HG03175 (cell line): ENCODE measurements at regions not wholly inside any gene's neighbourhood (a gene's known extent, or its start where the extent isn't known, plus 50 kb on each side); places are given as distances from the start of the nearest gene placed in this dataset.
"Not testable (repeated sequence)": the region's sequence is repeated elsewhere in the genome, so short reads cannot be mapped to it uniquely, and the experiment has no call there.

Experiments used
- ATAC-seq: cut with Tn5 transposase; IDR thresholded peaks from one replicate; pipeline ENCODE4 v1.9.1; 2021; ENCODE audit warnings: mild to moderate bottlenecking, moderate library complexity; ENCODE audit not compliant: unreplicated experiment

DNA sequence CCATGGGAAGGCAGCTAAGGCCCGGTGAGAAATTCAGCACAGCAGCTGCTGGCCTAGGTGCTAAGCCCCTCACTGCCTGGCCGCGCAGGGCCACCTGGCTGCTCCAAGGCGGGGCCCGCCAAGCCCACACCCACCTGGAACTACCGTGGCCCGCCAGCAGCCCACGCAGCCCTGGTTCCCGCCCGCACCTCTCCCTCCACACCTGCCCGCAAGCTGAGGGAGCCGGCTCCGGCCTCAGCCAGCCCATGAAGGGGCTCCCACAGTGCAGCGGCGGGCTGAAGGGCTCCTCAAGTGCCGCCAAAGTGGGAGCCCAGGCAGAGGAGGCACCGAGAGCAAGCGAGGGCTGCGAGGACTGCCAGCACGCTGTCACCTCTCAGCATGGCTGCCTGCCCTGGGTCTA lies 146.9 kb upstream of the APOOL start:
- ATAC-seq, result not testable (repeated sequence)

DNA sequence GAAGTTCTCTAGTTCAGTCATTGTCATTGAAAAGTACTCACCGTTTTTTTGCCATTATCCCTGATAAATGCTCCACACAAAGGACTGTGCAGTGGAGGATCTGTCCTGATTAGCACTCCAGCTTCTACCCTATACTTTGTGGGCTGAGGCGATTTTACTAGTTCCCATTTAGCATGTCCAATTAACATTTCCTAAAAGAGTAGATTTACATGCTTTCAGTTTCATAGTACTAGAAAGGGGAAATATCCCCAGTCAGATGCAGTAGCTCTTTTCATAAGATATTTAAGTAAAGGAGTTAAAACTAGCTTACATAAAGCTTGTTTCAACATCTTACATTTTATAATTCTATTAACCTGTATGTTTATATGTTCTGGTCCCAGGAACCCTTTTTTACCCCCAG lies 144.9 kb upstream of the APOOL start:
- ATAC-seq, result not testable (repeated sequence)

GRCh38 chrX:84865113-84865512 lies 138.6 kb upstream of the APOOL start:
- no peak for ATAC-seq

- not testable (repeated sequence) for ATAC-seq
Measured at GRCh38 chrX:84870281-84870680, 133.4 kb upstream of the APOOL start.

GRCh38 chrX:84872160-84872771 lies 131.4 kb upstream of the APOOL start:
- not testable (repeated sequence) for ATAC-seq

DNA sequence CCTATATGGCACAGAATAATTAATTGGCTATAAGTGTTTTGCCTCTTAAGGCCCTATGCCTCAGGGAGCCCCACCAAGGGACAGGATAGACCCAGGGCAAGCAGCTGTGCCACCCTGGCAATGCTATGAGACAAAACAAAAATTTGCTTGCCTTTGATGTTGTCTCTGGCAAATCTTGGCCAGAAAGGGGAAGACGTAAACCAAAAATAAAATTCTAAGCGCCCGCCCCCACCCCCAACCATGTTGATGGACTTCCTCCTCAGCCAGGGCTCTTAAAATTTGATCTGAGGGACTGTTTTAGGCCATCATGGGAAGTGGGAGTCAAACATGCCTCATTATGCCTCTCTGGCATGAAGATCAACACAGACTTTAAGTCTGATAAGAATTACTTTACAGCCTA lies 130.5 kb upstream of the APOOL start:
- ATAC-seq, result no peak

DNA sequence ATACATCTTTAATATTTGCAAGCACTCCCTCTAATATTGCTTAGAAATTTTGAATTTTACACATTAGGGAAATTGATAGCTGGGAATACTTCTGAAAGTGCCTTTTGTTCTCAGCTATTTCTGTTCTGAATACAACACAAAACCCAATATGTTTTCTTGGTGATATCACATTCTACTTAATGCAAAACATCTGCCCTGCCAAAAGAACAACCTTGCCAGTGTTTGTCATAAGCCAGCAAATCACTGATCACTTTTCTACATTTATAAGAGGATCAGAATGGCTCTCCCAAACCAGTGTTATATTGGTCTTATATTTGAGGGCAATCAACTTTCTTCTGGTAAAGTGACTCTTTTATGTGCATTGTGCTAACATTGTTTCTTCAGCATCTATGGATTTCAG lies 126.8 kb upstream of the APOOL start:
- no peak for ATAC-seq

DNA sequence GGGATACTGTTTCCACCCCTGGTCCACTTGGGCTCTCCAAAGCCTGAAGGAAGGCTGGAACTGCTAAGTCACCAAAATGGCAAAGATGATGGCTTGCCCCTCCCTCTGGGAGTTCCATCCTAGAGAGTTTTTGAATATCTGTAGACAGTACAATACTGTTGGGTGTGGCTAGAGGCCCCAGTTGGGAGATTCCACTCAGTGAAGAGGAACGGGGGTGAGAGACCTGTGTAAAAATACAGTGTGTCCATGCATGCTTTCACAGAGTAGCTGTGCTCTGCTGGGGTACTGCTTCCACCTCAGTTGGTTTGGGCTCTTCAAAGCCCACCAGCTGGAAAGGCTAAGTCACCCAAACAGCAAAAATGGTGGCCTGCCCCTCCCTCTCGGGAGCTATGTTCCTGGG lies 109.8 kb upstream of the APOOL start:
- ATAC-seq, result no peak

GRCh38 chrX:84907324-84907968 lies 96.2 kb upstream of the APOOL start:
- no peak for ATAC-seq

GRCh38 chrX:84909151-84909550 lies 94.5 kb upstream of the APOOL start:
- ATAC-seq, result no peak

GRCh38 chrX:84924624-84925023 lies 79.1 kb upstream of the APOOL start:
- no peak for ATAC-seq

- no peak for ATAC-seq
Measured at GRCh38 chrX:84932814-84933213, 70.9 kb upstream of the APOOL start.

- ATAC-seq, result no peak
Measured at GRCh38 chrX:84933956-84934556, 69.6 kb upstream of the APOOL start.
